ENCODE measurements at regions not wholly inside any gene's neighbourhood (a gene's known extent, or its start where the extent isn't known, plus 50 kb on each side); places are given as distances from the start of the nearest gene placed in this dataset.

DNA sequence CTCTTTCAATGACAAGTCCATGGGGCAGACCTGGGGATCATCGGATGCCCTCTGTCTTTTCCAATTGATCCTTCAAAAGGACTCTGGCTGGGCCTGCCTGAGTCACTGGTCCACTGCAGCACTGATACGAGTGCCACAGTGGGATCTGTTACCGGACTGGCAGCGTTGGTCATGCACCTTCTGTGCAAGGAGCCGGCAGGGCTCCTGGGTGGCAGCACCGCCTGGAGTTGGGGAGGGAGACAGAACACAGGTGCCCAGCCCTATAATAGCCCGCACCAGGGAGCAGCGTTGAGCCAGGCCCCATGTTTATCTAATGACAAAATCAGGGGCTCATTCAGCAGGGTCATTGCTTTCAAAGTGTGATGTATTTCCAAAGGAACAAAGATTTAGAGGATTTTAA is 64.2 kb upstream of the NXT1 start (continued):
- TF ChIP-seq, protein P1, sequence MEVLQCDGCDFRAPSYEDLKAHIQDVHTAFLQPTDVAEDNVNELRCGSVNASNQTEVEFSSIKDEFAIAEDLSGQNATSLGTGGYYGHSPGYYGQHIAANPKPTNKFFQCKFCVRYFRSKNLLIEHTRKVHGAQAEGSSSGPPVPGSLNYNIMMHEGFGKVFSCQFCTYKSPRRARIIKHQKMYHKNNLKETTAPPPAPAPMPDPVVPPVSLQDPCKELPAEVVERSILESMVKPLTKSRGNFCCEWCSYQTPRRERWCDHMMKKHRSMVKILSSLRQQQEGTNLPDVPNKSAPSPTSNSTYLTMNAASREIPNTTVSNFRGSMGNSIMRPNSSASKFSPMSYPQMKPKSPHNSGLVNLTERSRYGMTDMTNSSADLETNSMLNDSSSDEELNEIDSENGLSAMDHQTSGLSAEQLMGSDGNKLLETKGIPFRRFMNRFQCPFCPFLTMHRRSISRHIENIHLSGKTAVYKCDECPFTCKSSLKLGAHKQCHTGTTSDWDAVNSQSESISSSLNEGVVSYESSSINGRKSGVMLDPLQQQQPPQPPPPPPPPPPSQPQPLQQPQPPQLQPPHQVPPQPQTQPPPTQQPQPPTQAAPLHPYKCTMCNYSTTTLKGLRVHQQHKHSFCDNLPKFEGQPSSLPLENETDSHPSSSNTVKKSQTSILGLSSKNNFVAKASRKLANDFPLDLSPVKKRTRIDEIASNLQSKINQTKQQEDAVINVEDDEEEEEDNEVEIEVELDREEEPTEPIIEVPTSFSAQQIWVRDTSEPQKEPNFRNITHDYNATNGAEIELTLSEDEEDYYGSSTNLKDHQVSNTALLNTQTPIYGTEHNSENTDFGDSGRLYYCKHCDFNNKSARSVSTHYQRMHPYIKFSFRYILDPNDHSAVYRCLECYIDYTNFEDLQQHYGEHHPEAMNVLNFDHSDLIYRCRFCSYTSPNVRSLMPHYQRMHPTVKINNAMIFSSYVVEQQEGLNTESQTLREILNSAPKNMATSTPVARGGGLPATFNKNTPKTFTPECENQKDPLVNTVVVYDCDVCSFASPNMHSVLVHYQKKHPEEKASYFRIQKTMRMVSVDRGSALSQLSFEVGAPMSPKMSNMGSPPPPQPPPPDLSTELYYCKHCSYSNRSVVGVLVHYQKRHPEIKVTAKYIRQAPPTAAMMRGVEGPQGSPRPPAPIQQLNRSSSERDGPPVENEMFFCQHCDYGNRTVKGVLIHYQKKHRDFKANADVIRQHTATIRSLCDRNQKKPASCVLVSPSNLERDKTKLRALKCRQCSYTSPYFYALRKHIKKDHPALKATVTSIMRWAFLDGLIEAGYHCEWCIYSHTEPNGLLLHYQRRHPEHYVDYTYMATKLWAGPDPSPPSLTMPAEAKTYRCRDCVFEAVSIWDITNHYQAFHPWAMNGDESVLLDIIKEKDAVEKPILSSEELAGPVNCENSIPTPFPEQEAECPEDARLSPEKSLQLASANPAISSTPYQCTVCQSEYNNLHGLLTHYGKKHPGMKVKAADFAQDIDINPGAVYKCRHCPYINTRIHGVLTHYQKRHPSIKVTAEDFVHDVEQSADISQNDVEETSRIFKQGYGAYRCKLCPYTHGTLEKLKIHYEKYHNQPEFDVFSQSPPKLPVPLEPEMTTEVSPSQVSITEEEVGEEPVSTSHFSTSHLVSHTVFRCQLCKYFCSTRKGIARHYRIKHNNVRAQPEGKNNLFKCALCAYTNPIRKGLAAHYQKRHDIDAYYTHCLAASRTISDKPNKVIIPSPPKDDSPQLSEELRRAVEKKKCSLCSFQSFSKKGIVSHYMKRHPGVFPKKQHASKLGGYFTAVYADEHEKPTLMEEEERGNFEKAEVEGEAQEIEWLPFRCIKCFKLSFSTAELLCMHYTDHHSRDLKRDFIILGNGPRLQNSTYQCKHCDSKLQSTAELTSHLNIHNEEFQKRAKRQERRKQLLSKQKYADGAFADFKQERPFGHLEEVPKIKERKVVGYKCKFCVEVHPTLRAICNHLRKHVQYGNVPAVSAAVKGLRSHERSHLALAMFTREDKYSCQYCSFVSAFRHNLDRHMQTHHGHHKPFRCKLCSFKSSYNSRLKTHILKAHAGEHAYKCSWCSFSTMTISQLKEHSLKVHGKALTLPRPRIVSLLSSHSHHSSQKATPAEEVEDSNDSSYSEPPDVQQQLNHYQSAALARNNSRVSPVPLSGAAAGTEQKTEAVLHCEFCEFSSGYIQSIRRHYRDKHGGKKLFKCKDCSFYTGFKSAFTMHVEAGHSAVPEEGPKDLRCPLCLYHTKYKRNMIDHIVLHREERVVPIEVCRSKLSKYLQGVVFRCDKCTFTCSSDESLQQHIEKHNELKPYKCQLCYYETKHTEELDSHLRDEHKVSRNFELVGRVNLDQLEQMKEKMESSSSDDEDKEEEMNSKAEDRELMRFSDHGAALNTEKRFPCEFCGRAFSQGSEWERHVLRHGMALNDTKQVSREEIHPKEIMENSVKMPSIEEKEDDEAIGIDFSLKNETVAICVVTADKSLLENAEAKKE (CRISPR knock-in tag; IDR thresholded peaks at IDR 0.05) = no peak
- TF ChIP-seq POLR2AphosphoS5 (IDR thresholded peaks at IDR 0.05; ENCODE audit: low read depth) (no peak), NANOG (IDR thresholded peaks at IDR 0.05; ENCODE audit: borderline replicate concordance) (no peak), REST (IDR thresholded peaks at IDR 0.05; ENCODE audit: unreplicated experiment) (no peak), ZNF114 (CRISPR knock-in tag; IDR thresholded peaks at IDR 0.05) (no peak), JUNB (IDR thresholded peaks at IDR 0.05; ENCODE audit: unreplicated experiment) (no peak)

DNA sequence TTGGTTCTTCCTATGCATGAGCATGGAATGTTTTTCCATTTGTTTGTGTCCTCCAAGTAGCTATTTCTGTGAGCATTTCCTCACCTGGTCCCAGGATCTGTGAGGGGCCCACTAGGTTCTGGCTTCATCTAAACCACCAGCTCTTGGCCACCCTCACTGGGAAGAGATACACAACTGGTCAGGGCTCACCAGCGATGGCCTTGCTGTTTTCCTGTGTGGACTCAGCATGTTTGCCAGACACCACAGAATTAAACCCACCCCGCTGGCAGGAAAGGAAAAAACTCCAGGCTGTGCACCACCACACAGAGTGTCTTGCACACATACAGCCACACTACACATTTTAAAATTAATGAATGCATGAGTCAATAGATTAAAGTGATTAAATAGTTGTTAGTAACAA is 65.1 kb upstream of the NXT1 start:
- no peak overlapping the region for H3K27ac Mint-ChIP-seq
- H4K20me1 ChIP-seq (replicated peaks; ENCODE audit: insufficient read depth) = no peaks in the 10 kb centered on the region
- H3K27me3 Mint-ChIP-seq (ENCODE audit: insufficient read depth, low read depth, poor library complexity) = peaks cover 10% of the 10 kb centered on the region
- H3K4me3 ChIP-seq = no peak overlapping the region
- H3K9me2 ChIP-seq (ENCODE audit: insufficient read depth) = no peaks in the 10 kb centered on the region
- no peaks in the 10 kb centered on the region for H3K36me3 Mint-ChIP-seq (ENCODE audit: low read depth)
- H3K4me2 ChIP-seq = no peak overlapping the region
- ATAC-seq = no peak
- H2AFZ ChIP-seq = no peak overlapping the region
- no peaks in the 10 kb centered on the region for H3K27me3 ChIP-seq (ENCODE audit: insufficient read depth)
- H3K4me1 Mint-ChIP-seq = peaks cover 3% of the 10 kb centered on the region; the same call in 2 of the 3 replicates
- H3K9me3 Mint-ChIP-seq = no peaks in the 10 kb centered on the region; the same call in 2 of the 3 replicates
- no peak overlapping the region for H3K27ac ChIP-seq (ENCODE audit: low read depth)
- H3K4me1 ChIP-seq (ENCODE audit: insufficient read depth) = no peaks in the 10 kb centered on the region; the same call in none of the 2 replicates
- no peak overlapping the region for H3K4me3 Mint-ChIP-seq
- no peaks in the 10 kb centered on the region for H3K79me2 ChIP-seq (replicated peaks; ENCODE audit: insufficient read depth)
- no peak for DNase-seq (ENCODE audit: low spot score)
- H3F3A ChIP-seq (replicated peaks; ENCODE audit: low read depth) = no peaks in the 10 kb centered on the region
- no peaks in the 10 kb centered on the region for H3K36me3 ChIP-seq (ENCODE audit: insufficient read depth)
- TF ChIP-seq ZNF331 (CRISPR knock-in tag; IDR thresholded peaks at IDR 0.05; ENCODE audit: low read depth) (no peak), CREB1 (CRISPR knock-in tag; IDR thresholded peaks at IDR 0.05; ENCODE audit: low read depth) (no peak), ZNF114 (CRISPR knock-in tag; IDR thresholded peaks at IDR 0.05) (no peak), JUNB (IDR thresholded peaks at IDR 0.05; ENCODE audit: unreplicated experiment) (no peak), EZH2 (IDR thresholded peaks at IDR 0.05; ENCODE audit: low read depth, unreplicated experiment) (no peak), ETS1 (IDR thresholded peaks at IDR 0.05) (no peak), EZH2phosphoT487 (IDR thresholded peaks at IDR 0.05; ENCODE audit: unreplicated experiment) (no peak), NANOG (IDR thresholded peaks at IDR 0.05; ENCODE audit: borderline replicate concordance) (no peak)
- TF ChIP-seq, protein P2, sequence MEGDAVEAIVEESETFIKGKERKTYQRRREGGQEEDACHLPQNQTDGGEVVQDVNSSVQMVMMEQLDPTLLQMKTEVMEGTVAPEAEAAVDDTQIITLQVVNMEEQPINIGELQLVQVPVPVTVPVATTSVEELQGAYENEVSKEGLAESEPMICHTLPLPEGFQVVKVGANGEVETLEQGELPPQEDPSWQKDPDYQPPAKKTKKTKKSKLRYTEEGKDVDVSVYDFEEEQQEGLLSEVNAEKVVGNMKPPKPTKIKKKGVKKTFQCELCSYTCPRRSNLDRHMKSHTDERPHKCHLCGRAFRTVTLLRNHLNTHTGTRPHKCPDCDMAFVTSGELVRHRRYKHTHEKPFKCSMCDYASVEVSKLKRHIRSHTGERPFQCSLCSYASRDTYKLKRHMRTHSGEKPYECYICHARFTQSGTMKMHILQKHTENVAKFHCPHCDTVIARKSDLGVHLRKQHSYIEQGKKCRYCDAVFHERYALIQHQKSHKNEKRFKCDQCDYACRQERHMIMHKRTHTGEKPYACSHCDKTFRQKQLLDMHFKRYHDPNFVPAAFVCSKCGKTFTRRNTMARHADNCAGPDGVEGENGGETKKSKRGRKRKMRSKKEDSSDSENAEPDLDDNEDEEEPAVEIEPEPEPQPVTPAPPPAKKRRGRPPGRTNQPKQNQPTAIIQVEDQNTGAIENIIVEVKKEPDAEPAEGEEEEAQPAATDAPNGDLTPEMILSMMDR (conservative IDR thresholded peaks at IDR 0.05; ENCODE audit: low read depth in 2 of 2) = no peak
